ENCODE measurements at regions not wholly inside any gene's neighbourhood (a gene's known extent, or its start where the extent isn't known, plus 50 kb on each side); places are given as distances from the start of the nearest gene placed in this dataset.
A peak's percentile ranks its signal among the peaks of the same experiment; 100 is the strongest.
"Not testable (repeated sequence)": the region's sequence is repeated elsewhere in the genome, so short reads cannot be mapped to it uniquely, and the experiment has no call there.

DNA sequence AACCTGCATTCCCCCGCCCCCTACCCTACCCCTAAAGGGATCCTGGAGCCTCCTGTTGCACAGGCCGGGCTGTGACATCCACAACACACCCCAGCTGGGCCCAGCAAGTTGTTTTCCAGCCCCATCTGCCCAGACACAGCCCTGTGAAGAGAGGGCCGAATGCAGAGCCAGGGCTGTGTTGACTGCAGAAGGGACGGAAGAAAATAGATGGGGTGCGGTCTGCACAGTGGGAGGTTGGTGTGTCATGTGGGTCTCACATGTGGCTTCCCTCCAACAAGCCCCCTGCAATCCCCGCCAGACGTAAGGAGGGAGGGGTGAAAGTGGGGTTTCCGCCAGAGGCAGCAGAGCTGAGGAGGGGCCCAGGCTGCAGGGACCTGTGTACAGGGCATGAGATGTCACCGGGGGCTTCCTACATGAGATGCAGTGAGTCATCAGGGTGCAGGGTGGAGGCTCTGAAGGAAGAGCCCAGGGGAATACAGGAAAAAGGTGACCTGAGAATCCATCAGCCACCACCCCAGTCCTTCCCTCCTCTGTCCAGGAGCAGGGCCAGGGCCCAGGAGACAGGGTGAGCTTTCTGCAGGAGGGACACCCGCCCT, 60.2 kb upstream of the SULF2 start:
- peak; percentile 27 for DNase-seq

DNA sequence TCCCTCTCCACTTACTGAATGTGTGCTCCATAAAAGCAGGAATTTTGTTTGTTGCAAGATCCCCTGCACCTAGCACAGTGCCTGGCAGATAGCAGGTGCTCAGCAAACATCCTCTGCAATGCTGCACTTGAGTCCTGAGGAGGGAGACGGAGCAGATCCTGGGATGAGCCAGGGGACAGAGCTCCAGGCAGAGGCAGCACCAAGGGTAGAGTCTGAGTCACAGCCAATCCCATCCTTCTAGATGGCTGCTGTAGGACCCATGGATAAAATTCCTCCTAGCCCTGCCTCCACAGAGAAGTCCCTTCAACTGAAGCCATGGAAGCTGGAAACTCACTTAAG, 59.3 kb upstream of the SULF2 start:
- not testable (repeated sequence) for DNase-seq

GRCh38 chr20:47843886-47844567, 58.7 kb upstream of the SULF2 start:
- peak; percentile 52 for DNase-seq

GRCh38 chr20:47842950-47843349, 57.7 kb upstream of the SULF2 start:
- peak; percentile 67 for DNase-seq

GRCh38 chr20:47842004-47842403, 56.7 kb upstream of the SULF2 start:
- not testable (repeated sequence) for DNase-seq

DNA sequence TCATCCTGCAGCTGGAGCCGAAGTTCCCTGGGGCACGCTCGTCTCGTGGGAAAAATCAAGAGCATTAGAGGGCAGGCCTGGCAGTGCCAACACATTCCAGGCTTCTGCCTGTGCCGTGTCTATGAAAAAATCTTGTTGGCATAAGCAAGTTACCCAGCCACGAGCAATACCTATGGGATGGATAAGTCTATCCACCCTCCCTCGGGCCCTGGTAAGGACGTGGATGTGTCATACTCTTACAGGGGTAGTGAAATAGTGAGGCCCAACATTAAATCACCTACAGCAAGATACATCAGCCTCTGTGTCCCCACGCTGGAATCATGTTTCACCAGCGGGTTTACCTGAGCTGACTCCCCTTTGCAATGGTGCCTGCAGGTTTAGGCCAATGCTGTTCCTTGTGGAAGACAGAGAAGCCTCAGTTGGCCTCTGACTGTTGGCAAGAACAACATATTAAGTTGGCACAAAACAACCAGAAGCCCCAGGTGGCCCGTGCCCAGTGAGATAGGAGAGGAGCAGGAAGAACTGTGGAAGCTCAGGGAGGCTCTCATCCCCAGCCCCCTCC, 51.1 kb upstream of the SULF2 start:
- not testable (repeated sequence) for DNase-seq
